HepG2 (cell line): ENCODE measurements at regions not wholly inside any gene's neighbourhood (a gene's known extent, or its start where the extent isn't known, plus 50 kb on each side); places are given as distances from the start of the nearest gene placed in this dataset.

Experiments
- ATAC-seq: fragments of 200-7000 bp; cut with Tn5 transposase; 3 replicates; pipeline ENCODE4 v1.9.1; 2020; ENCODE audit warnings: mild to moderate bottlenecking, moderate library complexity
- BruUV-seq: library from RNA; stranded (reverse); fragments of 400-500 nt; replicated peaks from 2 replicates; lab custom pipeline; 2021; lab: Mats Ljungman, UMichigan
- CTCF ChIA-PET: fragments of 300-600 bp; formaldehyde crosslinking; extraction: SDS; loops from one replicate; lab custom pipeline; 2021; ENCODE audit warnings: low total read pairs, inconsistent platforms, low intra/inter-chr PET ratio; lab: Yijun Ruan, JAX
- POLR2A ChIA-PET: fragments of 350-600 bp; sonication (Branson Sonifier 250); formaldehyde crosslinking; loops from one replicate; lab custom pipeline; 2020; ENCODE audit warnings: antibody characterized with exemption, inconsistent platforms; lab: Yijun Ruan, JAX
- DNase-seq: peaks from one replicate; pipeline ENCODE4 v3.0.0-alpha.2; 2015; ENCODE audit warnings: low spot score
- FAIRE-seq: peaks from 3 replicates; lab custom pipeline; 2011; peaks lifted over from hg19 to GRCh38; lab: Jason Lieb, UNC
- H2AFZ ChIP-seq: one replicate; pipeline ENCODE4 v1.6.1; 2011; ENCODE audit warnings: low read length, inconsistent platforms
- H3K27ac ChIP-seq: fragments of 300-600 bp; 3 replicates; pipeline ENCODE4 v1.8.0; 2011; ENCODE audit warnings: mixed run types, mild to moderate bottlenecking, mixed read lengths, low read length, inconsistent platforms; ENCODE audit not compliant: insufficient read depth; ENCODE audit errors: extremely low read length
- H3K27me3 ChIP-seq, 2 experiments: fragments of 200-600 bp in 1 of 2; 2 replicates in 1 of 2; 3 replicates in 1 of 2; pipeline versions ENCODE4 v1.6.0 to v1.8.0; 2011; ENCODE audit warnings: low read length in 2 of 2, mild to moderate bottlenecking in 2 of 2, moderate library complexity in 2 of 2, inconsistent platforms in 1 of 2; ENCODE audit not compliant: insufficient read depth in 2 of 2, control insufficient read depth in 1 of 2
- H3K36me3 ChIP-seq, 2 experiments: fragments of 200-600 bp in 1 of 2; replicated peaks in 1 of 2; 2 replicates in 1 of 2; 3 replicates in 1 of 2; pipeline versions ENCODE4 v1.5.1 to v1.8.0; 2011; ENCODE audit warnings: low read length in 2 of 2, inconsistent platforms in 1 of 2; ENCODE audit not compliant: insufficient read depth in 2 of 2, control insufficient read depth in 1 of 2
- H3K4me1 ChIP-seq: 2 replicates; pipeline ENCODE4 v1.5.1; 2012; ENCODE audit warnings: low read length, inconsistent platforms; ENCODE audit not compliant: insufficient read depth
- H3K4me2 ChIP-seq: 2 replicates; pipeline ENCODE4 v1.6.0; 2011; ENCODE audit warnings: low read depth, low read length, inconsistent platforms
- H3K4me3 ChIP-seq, 3 experiments: fragments of 200-600 bp in 1 of 3; sonication (generic), shearing (Covaris generic) in 1 of 3; replicated peaks in 1 of 3; 2 replicates each; pipeline ENCODE4 v1.5.1; 2011 to 2016; ENCODE audit warnings: low read length in 3 of 3, inconsistent platforms in 2 of 3, low read depth in 2 of 3, mild to moderate bottlenecking in 2 of 3, control low read depth in 1 of 3, mixed read lengths in 1 of 3; ENCODE audit not compliant: insufficient read depth in 1 of 3
- H3K79me2 ChIP-seq: one replicate; pipeline ENCODE4 v1.6.1; 2011; ENCODE audit warnings: low read length, inconsistent platforms; ENCODE audit not compliant: insufficient read depth
- H3K9ac ChIP-seq: 2 replicates; pipeline ENCODE4 v1.6.0; 2011; ENCODE audit warnings: mild to moderate bottlenecking, low read depth, low read length, inconsistent platforms; ENCODE audit not compliant: insufficient read depth
- H3K9me3 ChIP-seq: 2 replicates; pipeline ENCODE4 v1.5.1; 2012; ENCODE audit warnings: mild to moderate bottlenecking, low read length
- H4K20me1 ChIP-seq: 2 replicates; pipeline ENCODE4 v1.6.0; 2011; ENCODE audit warnings: inconsistent platforms, mild to moderate bottlenecking, low read length, moderate library complexity; ENCODE audit not compliant: insufficient read depth
- NCOR1 ChIP-seq: fragments of 200-600 bp; sonication (generic); IDR thresholded peaks from 2 replicates; pipeline ENCODE4 v1.7.0; 2017; ENCODE audit warnings: antibody characterized with exemption, low read length, borderline replicate concordance
- RELA ChIP-seq: sonication (generic); formaldehyde crosslinking; IDR thresholded peaks from 2 replicates; pipeline ENCODE4 v1.4.0; 2020; ENCODE audit warnings: missing genetic modification reagents
- U2AF1 ChIP-seq: fragments of 200-400 bp; formaldehyde crosslinking; optimal IDR thresholded peaks from 2 replicates; pipeline ENCODE3; 2017; ENCODE audit warnings: mild to moderate bottlenecking, low read depth, low read length
- ZFP36L2 ChIP-seq: sonication (generic); formaldehyde crosslinking; IDR thresholded peaks from 2 replicates; pipeline ENCODE4 v1.4.0; 2020; ENCODE audit warnings: missing genetic modification reagents
- ZNF136 ChIP-seq: sonication (generic); formaldehyde crosslinking; IDR thresholded peaks from 2 replicates; pipeline ENCODE4 v1.8.1; 2022; ENCODE audit warnings: low read depth, mild to moderate bottlenecking, moderate library complexity, missing genetic modification reagents
- ZNF839 ChIP-seq: sonication (generic); formaldehyde crosslinking; IDR thresholded peaks from 2 replicates; pipeline ENCODE4 v1.4.0; 2020; ENCODE audit warnings: missing genetic modification reagents, mild to moderate bottlenecking, borderline replicate concordance
- WGBS: methylation state at CpG from one replicate; pipeline ENCODE4 v1.1.6; 2017; ENCODE audit warnings: low lambda C conversion rate; 5-methylcytosine and 5-hydroxymethylcytosine counted together
- in situ Hi-C: cut with HindIII; loops from 2 replicates; pipeline ENCODE4 v1.10.0; 2017; ENCODE audit warnings: low pct_unique_long_range_greater_than_20kb; ENCODE audit not compliant: extremely low pct_ligation_motif_present
- intact Hi-C: fragments of 100-400 bp; cut with micrococcal nuclease; formaldehyde crosslinking; loops from one replicate; pipeline ENCODE4 v1.10.0; 2022; ENCODE audit not compliant: unreplicated experiment
- TF ChIP-seq, protein P1 (sequence below): sonication (generic); formaldehyde crosslinking; IDR thresholded peaks from 2 replicates; pipeline ENCODE4 v1.5.0; 2020; ENCODE audit warnings: mild to moderate bottlenecking, missing genetic modification reagents
- TF ChIP-seq, protein P2 (sequence below): sonication (generic); formaldehyde crosslinking; IDR thresholded peaks from 2 replicates; pipeline ENCODE4 v1.4.0; 2020; ENCODE audit warnings: missing genetic modification reagents
- TF ChIP-seq, protein P3 (sequence below): sonication (generic); formaldehyde crosslinking; IDR thresholded peaks from 2 replicates; pipeline ENCODE4 v1.9.0; 2021; ENCODE audit warnings: missing genetic modification reagents, mild to moderate bottlenecking, borderline replicate concordance

DNA sequence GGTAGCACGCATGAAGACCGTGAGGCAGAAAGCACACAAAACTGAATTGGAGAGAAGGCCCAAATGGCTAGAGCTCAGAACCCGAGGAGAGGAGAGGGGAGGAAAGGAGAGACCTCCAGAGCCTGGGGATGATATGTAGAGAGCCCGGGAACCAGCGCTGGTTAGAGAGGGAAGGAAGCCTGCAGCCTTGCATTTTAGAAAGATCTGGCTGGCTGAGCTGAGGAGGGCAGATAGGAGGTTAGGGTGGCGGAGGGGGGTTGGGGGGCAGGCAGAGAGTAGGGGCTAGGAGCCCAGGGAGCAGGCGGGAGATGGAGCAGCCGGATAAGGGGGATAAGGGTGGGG is 127.2 kb downstream of the C9orf50 start:
- Histone ChIP-seq H3K4me1 (peaks cover 99% of the 10 kb centered on the region), H3K4me3 (no peak overlapping the region), H3K27ac (no peak overlapping the region), H3K9ac (no peak overlapping the region), H3K4me2 (no peak overlapping the region), H2AFZ (no peak overlapping the region), H3K27me3 (no peaks in the 10 kb centered on the region; a peak in 1 of 5 replicates), H3K9me3 (no peaks in the 10 kb centered on the region), H4K20me1 (no peaks in the 10 kb centered on the region), H3K79me2 (peaks cover 37% of the 10 kb centered on the region), H3K36me3 (peaks cover 1 to 3% of the 10 kb centered on the region in 2 experiments; a peak in 2 of 5 replicates)
- in situ Hi-C loops: loop anchor here (10.0 kb wide), 1 partner anchor 121 kb away; no protein-coding TSS in a partner anchor
- no TSS peak for BruUV-seq
- FAIRE-seq (no peak), ATAC-seq (no peak), DNase-seq (no peak)
- TF ChIP-seq ZNF839 (CRISPR knock-in tag) (no peak), U2AF1 (no peak), NCOR1 (no peak), ZFP36L2 (no peak), RELA (CRISPR knock-in tag) (no peak), ZNF136 (no peak)
- TF ChIP-seq, protein P1, sequence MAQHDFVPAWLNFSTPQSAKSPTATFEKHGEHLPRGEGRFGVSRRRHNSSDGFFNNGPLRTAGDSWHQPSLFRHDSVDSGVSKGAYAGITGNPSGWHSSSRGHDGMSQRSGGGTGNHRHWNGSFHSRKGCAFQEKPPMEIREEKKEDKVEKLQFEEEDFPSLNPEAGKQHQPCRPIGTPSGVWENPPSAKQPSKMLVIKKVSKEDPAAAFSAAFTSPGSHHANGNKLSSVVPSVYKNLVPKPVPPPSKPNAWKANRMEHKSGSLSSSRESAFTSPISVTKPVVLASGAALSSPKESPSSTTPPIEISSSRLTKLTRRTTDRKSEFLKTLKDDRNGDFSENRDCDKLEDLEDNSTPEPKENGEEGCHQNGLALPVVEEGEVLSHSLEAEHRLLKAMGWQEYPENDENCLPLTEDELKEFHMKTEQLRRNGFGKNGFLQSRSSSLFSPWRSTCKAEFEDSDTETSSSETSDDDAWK (CRISPR knock-in tag): no peak
- TF ChIP-seq, protein P2, sequence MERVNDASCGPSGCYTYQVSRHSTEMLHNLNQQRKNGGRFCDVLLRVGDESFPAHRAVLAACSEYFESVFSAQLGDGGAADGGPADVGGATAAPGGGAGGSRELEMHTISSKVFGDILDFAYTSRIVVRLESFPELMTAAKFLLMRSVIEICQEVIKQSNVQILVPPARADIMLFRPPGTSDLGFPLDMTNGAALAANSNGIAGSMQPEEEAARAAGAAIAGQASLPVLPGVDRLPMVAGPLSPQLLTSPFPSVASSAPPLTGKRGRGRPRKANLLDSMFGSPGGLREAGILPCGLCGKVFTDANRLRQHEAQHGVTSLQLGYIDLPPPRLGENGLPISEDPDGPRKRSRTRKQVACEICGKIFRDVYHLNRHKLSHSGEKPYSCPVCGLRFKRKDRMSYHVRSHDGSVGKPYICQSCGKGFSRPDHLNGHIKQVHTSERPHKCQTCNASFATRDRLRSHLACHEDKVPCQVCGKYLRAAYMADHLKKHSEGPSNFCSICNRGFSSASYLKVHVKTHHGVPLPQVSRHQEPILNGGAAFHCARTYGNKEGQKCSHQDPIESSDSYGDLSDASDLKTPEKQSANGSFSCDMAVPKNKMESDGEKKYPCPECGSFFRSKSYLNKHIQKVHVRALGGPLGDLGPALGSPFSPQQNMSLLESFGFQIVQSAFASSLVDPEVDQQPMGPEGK (CRISPR knock-in tag): no peak
- TF ChIP-seq, protein P3, sequence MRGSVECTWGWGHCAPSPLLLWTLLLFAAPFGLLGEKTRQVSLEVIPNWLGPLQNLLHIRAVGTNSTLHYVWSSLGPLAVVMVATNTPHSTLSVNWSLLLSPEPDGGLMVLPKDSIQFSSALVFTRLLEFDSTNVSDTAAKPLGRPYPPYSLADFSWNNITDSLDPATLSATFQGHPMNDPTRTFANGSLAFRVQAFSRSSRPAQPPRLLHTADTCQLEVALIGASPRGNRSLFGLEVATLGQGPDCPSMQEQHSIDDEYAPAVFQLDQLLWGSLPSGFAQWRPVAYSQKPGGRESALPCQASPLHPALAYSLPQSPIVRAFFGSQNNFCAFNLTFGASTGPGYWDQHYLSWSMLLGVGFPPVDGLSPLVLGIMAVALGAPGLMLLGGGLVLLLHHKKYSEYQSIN: no peak
- ChIA-PET CTCF (no interaction called here), POLR2A (interaction anchor here (0.7 to 6.4 kb wide), 4 partner anchors 34 to 319 kb away, joined by 3 to 53 read pairs (median 4); partner anchors contain the start of gene IER5L)
- 87% methylated on average over 8 of the region's 8 CpGs for WGBS
- intact Hi-C loops: no loop called here
